HL-60 (cell line): ENCODE measurements at regions not wholly inside any gene's neighbourhood (a gene's known extent, or its start where the extent isn't known, plus 50 kb on each side); places are given as distances from the start of the nearest gene placed in this dataset.

Experiments used
- DNase-seq, 2 experiments: peaks; one replicate each; pipeline ENCODE4 v3.0.0-alpha.2; 2010 to 2020; ENCODE audit warnings: low read depth in 1 of 2, low spot score in 1 of 2
- H3K27ac ChIP-seq: fragments of 250-450 bp; sonication (Bioruptor Pico); replicated peaks from 2 replicates; pipeline ENCODE4 v1.5.1; 2020; ENCODE audit warnings: mild to moderate bottlenecking, moderate library complexity
- H3K27me3 ChIP-seq: fragments of 250-450 bp; sonication (Bioruptor Pico); 2 replicates; pipeline ENCODE4 v1.5.1; 2021; ENCODE audit warnings: mild to moderate bottlenecking, moderate library complexity; ENCODE audit not compliant: insufficient read depth, poor library complexity, severe bottlenecking
- H3K4me3 ChIP-seq: replicated peaks from 2 replicates; pipeline ENCODE4 v1.5.1; 2011; ENCODE audit warnings: mild to moderate bottlenecking, control low read depth, low read length; ENCODE audit not compliant: insufficient read depth
- CTCF ChIP-seq: IDR thresholded peaks from one replicate; pipeline ENCODE4 v1.5.1; 2011; ENCODE audit warnings: low read length, control low read depth, inconsistent platforms; ENCODE audit not compliant: insufficient read depth
- GABPA ChIP-seq: IDR thresholded peaks from 2 replicates; pipeline ENCODE4 v1.6.1; 2012; ENCODE audit warnings: low read depth
- POLR2AphosphoS5 ChIP-seq: IDR thresholded peaks from 2 replicates; pipeline ENCODE4 v1.6.1; 2012; ENCODE audit warnings: low read depth
- SPI1 ChIP-seq: IDR thresholded peaks from 2 replicates; pipeline ENCODE4 v1.6.1; 2012; ENCODE audit warnings: low read depth, mild to moderate bottlenecking, borderline replicate concordance
- TF ChIP-seq, protein P1 (sequence below): IDR thresholded peaks from 2 replicates; pipeline ENCODE4 v1.6.1; 2012; ENCODE audit warnings: low read depth; ENCODE audit not compliant: insufficient replicate concordance

- H3K4me3 ChIP-seq, result no peak overlapping the region
- TF ChIP-seq POLR2AphosphoS5 (no peak), GABPA (no peak), SPI1 (no peak), CTCF (no peak)
- TF ChIP-seq, protein P1, sequence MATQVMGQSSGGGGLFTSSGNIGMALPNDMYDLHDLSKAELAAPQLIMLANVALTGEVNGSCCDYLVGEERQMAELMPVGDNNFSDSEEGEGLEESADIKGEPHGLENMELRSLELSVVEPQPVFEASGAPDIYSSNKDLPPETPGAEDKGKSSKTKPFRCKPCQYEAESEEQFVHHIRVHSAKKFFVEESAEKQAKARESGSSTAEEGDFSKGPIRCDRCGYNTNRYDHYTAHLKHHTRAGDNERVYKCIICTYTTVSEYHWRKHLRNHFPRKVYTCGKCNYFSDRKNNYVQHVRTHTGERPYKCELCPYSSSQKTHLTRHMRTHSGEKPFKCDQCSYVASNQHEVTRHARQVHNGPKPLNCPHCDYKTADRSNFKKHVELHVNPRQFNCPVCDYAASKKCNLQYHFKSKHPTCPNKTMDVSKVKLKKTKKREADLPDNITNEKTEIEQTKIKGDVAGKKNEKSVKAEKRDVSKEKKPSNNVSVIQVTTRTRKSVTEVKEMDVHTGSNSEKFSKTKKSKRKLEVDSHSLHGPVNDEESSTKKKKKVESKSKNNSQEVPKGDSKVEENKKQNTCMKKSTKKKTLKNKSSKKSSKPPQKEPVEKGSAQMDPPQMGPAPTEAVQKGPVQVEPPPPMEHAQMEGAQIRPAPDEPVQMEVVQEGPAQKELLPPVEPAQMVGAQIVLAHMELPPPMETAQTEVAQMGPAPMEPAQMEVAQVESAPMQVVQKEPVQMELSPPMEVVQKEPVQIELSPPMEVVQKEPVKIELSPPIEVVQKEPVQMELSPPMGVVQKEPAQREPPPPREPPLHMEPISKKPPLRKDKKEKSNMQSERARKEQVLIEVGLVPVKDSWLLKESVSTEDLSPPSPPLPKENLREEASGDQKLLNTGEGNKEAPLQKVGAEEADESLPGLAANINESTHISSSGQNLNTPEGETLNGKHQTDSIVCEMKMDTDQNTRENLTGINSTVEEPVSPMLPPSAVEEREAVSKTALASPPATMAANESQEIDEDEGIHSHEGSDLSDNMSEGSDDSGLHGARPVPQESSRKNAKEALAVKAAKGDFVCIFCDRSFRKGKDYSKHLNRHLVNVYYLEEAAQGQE, result no peak
- no peak overlapping the region for H3K27ac ChIP-seq
- no peak for DNase-seq
- H3K27me3 ChIP-seq, result no peaks in the 10 kb centered on the region
Measured at GRCh38 chr2:181341855-181342600, 115.2 kb upstream of the ITGA4 start.

DNA sequence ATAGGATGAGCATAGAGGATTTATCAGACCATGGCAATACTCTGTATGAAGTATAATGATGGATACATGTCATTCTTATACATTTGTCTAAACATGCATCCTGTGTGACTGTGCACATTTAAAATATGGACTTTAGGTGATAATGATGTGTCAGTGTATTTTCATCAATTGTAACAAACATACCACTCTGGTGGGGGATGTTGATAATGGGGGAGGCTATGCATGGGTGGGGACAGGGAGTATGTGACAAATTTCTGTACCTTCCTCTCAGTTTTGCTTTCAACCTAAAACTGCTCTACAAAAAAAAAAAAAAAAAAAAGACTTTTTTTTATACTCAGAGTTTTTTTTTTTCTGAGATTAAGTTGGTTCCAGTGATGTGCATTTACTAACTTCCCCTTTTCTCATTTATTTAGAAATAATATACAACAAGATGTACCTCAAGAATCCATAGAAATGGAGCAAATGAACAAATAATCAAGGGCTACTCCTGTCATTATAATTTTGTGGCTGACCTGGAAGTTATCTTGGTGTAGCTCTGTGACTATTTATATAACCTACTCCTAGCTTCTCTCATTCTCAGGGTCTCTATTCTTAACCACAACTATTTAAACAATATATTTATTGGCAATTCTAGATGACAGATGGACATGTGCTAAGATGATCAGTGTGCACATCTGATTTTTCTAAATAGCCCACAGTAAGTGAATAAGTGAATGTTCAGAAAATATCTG lies 108.9 kb upstream of the ITGA4 start:
- no peak overlapping the region for H3K27ac ChIP-seq
- H3K27me3 ChIP-seq, result no peaks in the 10 kb centered on the region
- no peak for DNase-seq
- no peak overlapping the region for H3K4me3 ChIP-seq
- TF ChIP-seq, protein P1, result no peak
- TF ChIP-seq CTCF, result no peak
- TF ChIP-seq SPI1, result no peak
- no peak for TF ChIP-seq POLR2AphosphoS5

- DNase-seq, result peak; percentile 57 to 83
- Histone ChIP-seq H3K27me3 (no peaks in the 10 kb centered on the region), H3K4me3 (no peak overlapping the region), H3K27ac (peak overlapping the region; percentile 74)
- peak; percentile 35; the same call in 1 of the 2 replicates for TF ChIP-seq SPI1
- TF ChIP-seq GABPA, result no peak
- no peak for TF ChIP-seq POLR2AphosphoS5
- TF ChIP-seq, protein P1, result no peak
- TF ChIP-seq CTCF, result no peak
Measured at GRCh38 chr2:181352158-181352557, 105.0 kb upstream of the ITGA4 start.
